ENCODE measurements at regions not wholly inside any gene's neighbourhood (a gene's known extent, or its start where the extent isn't known, plus 50 kb on each side); places are given as distances from the start of the nearest gene placed in this dataset.
"Not testable (repeated sequence)": the region's sequence is repeated elsewhere in the genome, so short reads cannot be mapped to it uniquely, and the experiment has no call there.

DNA sequence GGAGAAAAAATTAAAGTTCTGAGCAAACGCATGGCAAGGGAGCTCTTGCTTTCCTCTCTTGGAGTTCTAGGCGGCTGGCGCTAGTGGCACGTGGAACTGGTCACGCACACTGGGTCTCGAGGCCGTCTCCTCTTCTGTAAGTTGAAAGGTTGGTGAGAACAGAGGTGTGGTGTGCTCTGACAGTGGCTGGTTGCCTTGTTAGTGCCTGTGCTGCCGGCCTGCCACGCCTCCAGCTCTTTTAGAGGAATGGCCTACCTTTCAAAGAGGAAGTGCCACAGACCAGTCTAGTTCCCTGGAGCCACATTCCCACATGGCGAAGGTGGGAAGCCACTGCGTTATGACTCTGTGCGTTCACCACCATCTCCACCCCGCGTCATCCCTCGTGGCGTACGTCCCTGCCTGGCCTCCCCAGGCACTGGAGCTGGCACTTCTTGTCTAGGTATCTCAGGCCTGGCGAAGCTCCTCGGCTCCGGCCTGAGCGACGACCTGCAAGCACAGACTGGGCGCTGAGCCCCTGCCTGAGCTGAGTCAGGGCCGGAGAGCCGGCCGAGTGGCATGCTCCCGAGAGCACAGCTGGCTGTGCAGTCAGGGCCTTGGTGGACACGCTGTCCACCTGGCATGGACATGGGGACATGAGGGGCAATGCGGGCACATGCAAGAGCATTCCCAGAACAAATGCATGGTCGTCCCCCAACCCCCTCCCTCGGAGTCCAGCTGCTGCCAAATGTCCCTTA lies 4453.1 kb upstream of the TPTE start:
- H3K36me3 ChIP-seq (ENCODE audit: insufficient read depth in 1 of 2, low read depth in 1 of 2); H3K9me3 ChIP-seq; intact Hi-C loops (cut with DNase I); H3K4me1 ChIP-seq; H3K27ac ChIP-seq; DNase-seq; H3K4me3 ChIP-seq; H3K27me3 ChIP-seq (ENCODE audit: insufficient read depth in 3 of 3, low read length in 2 of 3): not testable (repeated sequence)
- no CpG with 5 or more reads among the region's 31 CpGs for WGBS, 3 donors
- ATAC-seq, result peak; percentile 58 to 92 (median 75)

DNA sequence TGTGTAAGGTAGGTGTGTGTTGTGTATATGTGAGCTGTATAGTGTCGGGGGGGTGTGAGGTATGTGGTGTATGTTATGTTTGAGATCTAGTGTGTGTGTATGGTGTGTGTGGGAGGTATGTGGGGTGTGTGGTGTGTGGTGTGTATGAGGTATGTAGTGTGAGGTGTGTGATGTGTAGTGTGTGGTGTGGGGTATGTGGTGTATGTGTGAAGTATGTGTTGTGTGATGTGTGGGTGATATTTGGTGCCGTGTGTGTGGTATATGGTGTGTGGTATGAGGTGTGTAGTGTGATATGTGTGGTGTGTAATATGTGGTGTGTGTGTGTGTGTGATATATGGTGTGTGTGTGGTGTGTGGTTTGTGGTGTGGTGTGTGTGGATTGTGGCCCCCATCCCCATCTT lies 4451.2 kb upstream of the TPTE start:
- ATAC-seq, result not testable (repeated sequence)
- 93 to 98% (median 95%) methylated on average over 1 of the region's 2 CpGs for WGBS, 3 donors

DNA sequence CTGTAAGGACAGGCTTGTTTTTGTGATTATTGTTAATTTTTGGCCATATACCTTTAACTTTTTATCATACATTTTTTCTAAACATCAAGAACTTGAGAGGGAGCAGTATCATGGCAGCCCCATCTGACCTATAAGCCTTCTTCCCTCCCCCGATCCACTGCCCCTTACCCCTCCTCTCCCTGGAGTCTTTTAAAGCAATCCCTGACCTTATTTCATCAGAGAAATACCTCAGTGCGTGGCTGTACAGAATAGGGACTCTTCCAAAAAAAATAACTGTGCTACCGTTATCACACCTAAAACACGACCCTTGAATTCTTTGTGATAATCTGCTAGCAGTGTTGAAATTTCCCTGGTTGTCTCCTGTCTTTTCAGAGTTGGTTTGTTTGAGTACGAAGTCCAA lies 4448.7 kb upstream of the TPTE start:
- WGBS, 3 donors, result no CpG with 5 or more reads among the region's 5 CpGs
- DNase-seq; H3K36me3 ChIP-seq (ENCODE audit: insufficient read depth in 1 of 2, low read depth in 1 of 2); H3K4me1 ChIP-seq; intact Hi-C loops (cut with DNase I); H3K4me3 ChIP-seq; H3K9me3 ChIP-seq; H3K27ac ChIP-seq; ATAC-seq; H3K27me3 ChIP-seq (ENCODE audit: insufficient read depth in 3 of 3, low read length in 2 of 3): not testable (repeated sequence)

More for the DNA sequence above, 4451.2 kb upstream of the TPTE start:
- H3K36me3 ChIP-seq (ENCODE audit: insufficient read depth in 1 of 2, low read depth in 1 of 2); H3K4me3 ChIP-seq; H3K9me3 ChIP-seq; H3K4me1 ChIP-seq; H3K27me3 ChIP-seq (ENCODE audit: insufficient read depth in 3 of 3, low read length in 2 of 3); H3K27ac ChIP-seq; intact Hi-C loops (cut with DNase I); DNase-seq: not testable (repeated sequence)

DNA sequence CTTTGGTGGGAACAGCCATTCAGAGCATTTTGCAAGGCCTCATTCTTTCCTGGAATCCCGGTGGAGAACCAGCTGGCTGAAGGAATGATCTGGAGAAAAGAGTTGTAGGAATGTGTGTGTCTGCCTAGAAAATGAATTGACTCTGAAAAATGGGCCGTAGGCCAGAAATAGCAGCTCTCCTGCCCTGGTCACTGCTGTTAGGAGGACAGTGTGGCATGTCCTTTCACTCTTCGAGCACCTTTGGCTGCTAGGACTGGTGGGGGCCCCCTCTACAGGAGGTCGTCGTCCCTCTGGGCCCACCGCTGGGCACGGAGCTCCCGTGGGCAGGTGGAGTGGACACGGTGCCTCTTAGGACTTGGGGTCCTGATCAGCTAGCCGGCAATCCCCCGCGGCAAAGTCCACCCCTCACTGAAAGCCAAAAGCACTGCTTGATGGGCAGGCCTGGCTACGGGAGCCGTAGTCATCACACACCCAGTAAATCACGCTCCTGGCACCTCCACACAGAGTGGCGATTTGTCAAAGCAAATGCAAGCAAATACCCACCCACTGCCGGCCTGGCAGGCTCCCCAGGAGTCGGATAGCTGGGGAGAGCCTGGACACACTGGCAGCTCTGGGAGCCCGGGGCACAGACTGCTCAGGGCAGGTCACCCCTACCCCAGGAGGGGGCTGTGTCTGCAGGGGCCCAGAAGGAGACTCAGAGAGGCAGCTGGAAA lies 4447.2 kb upstream of the TPTE start:
- H3K27me3 ChIP-seq (ENCODE audit: insufficient read depth in 3 of 3, low read length in 2 of 3); H3K4me3 ChIP-seq; H3K27ac ChIP-seq; DNase-seq; H3K4me1 ChIP-seq; H3K9me3 ChIP-seq; H3K36me3 ChIP-seq (ENCODE audit: insufficient read depth in 1 of 2, low read depth in 1 of 2); intact Hi-C loops (cut with DNase I): not testable (repeated sequence)
- peak; percentile 63 to 88 (median 84) for ATAC-seq
- WGBS, 3 donors, result no CpG with 5 or more reads among the region's 19 CpGs

DNA sequence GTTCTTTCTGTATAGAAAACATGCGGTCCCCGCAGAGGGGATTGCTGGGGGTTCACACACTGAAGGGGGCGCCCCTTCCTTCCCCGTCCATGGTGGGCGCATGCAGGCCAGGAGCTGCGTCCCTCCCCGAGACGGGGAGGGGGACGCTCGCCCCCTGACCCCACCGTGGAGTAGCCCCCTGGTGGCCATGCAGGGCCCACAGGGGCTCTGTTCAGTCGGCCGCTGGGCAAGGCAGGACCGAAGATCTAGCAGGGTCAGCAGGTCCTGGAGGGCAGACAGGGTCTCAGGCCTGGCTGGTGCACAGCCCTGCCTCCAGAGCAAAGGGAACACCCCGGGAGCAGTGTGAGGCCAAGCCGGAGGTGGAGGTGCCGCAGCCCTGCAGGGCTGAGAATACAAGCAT lies 4446.4 kb upstream of the TPTE start:
- DNase-seq; intact Hi-C loops (cut with DNase I); H3K4me1 ChIP-seq; H3K27me3 ChIP-seq (ENCODE audit: insufficient read depth in 3 of 3, low read length in 2 of 3); H3K36me3 ChIP-seq (ENCODE audit: insufficient read depth in 1 of 2, low read depth in 1 of 2); H3K4me3 ChIP-seq; H3K9me3 ChIP-seq; H3K27ac ChIP-seq: not testable (repeated sequence)
- WGBS, 3 donors, result no CpG with 5 or more reads among the region's 17 CpGs
- ATAC-seq, result peak in 2 of 4 donors; percentile 57 to 64

DNA sequence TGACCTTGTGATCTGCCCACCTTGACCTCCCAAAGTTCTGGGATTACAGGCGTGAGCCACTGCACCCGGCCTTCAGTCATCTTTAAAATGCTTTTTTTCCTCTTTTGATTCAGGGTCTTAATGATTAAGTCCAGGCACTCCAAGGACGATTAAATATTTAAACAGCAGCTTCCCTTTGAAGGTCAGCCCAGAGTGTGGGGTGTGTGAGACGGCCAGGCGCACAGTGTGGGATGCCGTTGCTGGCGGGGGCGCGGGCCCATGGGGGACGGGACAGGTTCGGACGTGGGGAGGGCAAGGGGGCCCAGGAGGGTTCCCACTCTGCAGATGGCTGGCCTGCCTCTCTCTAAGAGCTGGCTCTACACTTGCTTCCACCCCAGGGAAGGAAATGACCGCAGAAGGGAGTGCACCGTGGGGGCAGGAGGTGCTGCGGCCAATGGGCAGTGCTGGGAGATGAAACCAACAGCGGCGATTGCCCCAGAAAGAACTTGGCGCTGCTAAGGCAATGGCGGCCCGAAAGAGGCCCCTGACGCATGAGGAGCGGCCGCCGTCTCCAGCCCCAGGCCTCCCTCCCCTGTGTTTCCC lies 4445.7 kb upstream of the TPTE start:
- H3K4me3 ChIP-seq; H3K27ac ChIP-seq; DNase-seq; H3K4me1 ChIP-seq; intact Hi-C loops (cut with DNase I); ATAC-seq; H3K27me3 ChIP-seq (ENCODE audit: insufficient read depth in 3 of 3, low read length in 2 of 3); H3K36me3 ChIP-seq (ENCODE audit: insufficient read depth in 1 of 2, low read depth in 1 of 2); H3K9me3 ChIP-seq: not testable (repeated sequence)
- no CpG with 5 or more reads among the region's 24 CpGs for WGBS, 3 donors

DNA sequence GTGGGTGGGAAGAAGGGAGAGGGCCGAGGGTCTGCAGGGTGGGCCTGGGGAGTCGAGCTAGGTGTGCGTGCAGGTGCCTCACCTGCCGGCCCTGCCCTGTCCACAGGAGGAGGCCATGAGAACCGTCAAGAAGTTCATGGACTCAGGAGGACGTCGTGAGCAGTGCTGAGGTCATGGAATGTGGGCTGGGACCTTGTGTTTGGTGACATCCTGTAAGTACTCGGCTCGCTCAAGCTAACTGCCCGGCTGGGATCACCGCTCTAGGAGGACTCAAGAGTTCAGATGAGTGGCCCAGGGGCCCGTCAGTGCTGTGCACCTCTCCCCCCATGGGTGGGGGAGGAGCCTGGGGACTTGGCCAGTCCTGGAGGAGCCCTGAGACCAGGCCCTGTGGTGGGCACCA lies 4444.0 kb upstream of the TPTE start:
- H3K9me3 ChIP-seq; H3K36me3 ChIP-seq (ENCODE audit: insufficient read depth in 1 of 2, low read depth in 1 of 2); H3K4me1 ChIP-seq; H3K27ac ChIP-seq; ATAC-seq; intact Hi-C loops (cut with DNase I); H3K27me3 ChIP-seq (ENCODE audit: insufficient read depth in 3 of 3, low read length in 2 of 3); H3K4me3 ChIP-seq; DNase-seq: not testable (repeated sequence)
- no CpG with 5 or more reads among the region's 12 CpGs for WGBS, 3 donors

DNA sequence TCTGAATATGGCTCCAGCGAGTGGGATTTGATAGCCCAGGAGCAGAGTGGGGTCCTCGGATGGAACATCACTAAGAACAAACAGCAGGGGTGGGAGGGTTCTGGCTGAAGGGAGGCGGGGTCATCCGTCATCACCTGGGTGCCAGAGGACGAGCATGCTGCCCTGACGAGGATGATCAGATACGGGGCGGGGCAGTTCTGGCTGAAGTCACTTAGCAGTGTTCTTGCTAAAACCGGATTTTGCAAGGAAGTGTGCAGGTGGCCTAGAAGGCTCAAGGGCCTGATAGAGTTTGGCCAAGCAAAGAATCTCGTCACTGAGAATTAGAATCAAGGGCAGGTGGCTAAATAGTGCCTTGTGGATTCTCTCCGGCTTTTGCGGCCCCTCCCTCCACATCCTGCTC lies 4442.5 kb upstream of the TPTE start:
- ATAC-seq; H3K36me3 ChIP-seq (ENCODE audit: insufficient read depth in 1 of 2, low read depth in 1 of 2); H3K9me3 ChIP-seq; intact Hi-C loops (cut with DNase I); H3K27ac ChIP-seq; H3K4me3 ChIP-seq; H3K4me1 ChIP-seq; H3K27me3 ChIP-seq (ENCODE audit: insufficient read depth in 3 of 3, low read length in 2 of 3): not testable (repeated sequence)
- DNase-seq, result peak in 1 of 2 donors; percentile 37
- WGBS, 3 donors, result 88% methylated on average over 6 of the region's 12 CpGs; no CpG with 5 or more reads in 2 of the 3 donors

DNA sequence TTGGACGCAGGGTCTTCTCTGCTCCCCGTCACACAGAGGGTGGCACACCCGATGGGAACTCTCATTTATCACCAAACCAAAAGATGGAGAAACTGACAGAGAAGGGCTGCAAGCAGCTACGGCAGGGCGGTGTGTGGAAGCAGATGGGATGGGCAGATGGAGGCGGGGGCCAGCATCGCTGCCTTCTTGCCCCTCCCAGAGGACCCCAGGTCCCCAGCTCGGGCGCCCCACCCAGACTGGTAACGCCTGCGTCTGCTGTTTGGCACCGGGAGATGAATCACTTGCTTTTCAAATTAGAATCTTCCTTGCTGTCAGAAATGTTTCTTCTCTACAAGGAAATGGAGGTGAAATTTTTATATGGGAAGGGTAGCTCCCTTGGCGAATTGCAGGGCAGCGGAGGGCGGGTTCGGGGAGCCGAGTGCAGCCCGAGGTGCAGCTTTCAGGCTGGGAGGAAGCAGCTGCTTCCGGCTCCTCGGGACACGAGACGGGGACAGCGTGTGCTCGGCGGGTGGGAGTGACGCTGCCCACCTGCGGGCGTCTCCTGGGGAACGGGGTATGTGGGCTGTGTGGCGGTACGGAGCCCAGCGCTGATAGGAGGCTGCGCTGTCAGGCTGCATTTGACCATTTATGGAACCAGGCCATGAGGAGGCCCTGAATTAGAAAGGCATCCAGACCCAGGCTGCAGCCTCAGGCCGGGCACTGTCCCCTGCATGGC lies 4440.3 kb upstream of the TPTE start:
- H3K9me3 ChIP-seq; H3K27me3 ChIP-seq (ENCODE audit: insufficient read depth in 3 of 3, low read length in 2 of 3); H3K27ac ChIP-seq; intact Hi-C loops (cut with DNase I); H3K4me3 ChIP-seq; H3K4me1 ChIP-seq; H3K36me3 ChIP-seq (ENCODE audit: insufficient read depth in 1 of 2, low read depth in 1 of 2); DNase-seq: not testable (repeated sequence)
- ATAC-seq, result peak; percentile 39 to 79 (median 72)
- WGBS, 3 donors, result no CpG with 5 or more reads among the region's 34 CpGs

DNA sequence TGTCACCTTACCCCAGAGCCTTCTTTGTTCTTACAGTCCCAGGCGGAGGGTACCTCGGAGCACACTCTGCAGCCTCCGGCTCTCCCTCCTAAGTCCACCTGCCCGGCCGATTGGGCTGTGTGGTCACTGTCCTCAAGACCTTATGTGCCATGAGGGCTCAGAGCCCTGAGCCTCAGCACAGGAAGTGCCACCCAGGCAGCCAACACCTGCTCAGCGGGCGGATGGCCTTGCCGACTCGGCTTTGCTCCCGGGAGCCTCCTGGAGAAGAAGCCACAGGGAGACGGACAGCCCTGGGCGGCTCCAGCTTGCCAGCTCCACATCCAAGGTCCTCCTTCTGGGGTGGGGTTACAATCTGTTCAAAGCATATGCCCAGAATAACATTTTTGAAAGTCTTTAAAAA lies 4439.2 kb upstream of the TPTE start:
- intact Hi-C loops (cut with DNase I); H3K4me1 ChIP-seq; H3K27ac ChIP-seq; H3K36me3 ChIP-seq (ENCODE audit: insufficient read depth in 1 of 2, low read depth in 1 of 2); H3K4me3 ChIP-seq; H3K27me3 ChIP-seq (ENCODE audit: insufficient read depth in 3 of 3, low read length in 2 of 3); H3K9me3 ChIP-seq; DNase-seq: not testable (repeated sequence)
- no CpG with 5 or more reads among the region's 12 CpGs for WGBS, 3 donors
- ATAC-seq, result peak; percentile 20 to 79 (median 60)

DNA sequence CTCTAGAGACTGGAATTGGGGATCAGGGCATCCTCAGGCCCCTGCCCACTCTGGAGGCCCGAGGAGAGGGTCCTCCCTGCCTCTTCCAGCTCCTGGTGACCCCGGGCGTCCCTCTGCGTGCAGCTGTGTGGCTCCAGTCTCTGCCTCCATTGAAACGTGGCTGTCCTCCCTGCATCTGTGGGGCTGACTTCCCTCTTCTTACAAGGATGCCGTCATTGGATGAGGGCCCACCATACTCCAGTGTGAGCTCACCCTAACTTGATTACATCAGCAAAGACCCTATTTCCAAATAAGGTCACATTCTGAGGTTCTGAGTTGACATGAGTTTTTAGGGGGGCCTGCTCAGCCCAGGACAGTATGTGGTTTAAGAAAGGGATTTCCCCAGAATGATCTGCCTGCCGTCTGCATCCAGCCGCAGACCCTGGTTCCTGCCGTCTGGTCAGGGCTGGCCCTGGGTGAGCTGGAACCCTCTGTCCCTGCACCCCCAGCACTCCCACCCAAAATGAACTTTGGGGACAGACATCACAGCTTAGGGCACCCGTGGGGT lies 4437.7 kb upstream of the TPTE start:
- H3K4me3 ChIP-seq; ATAC-seq; DNase-seq; H3K27me3 ChIP-seq (ENCODE audit: insufficient read depth in 3 of 3, low read length in 2 of 3); intact Hi-C loops (cut with DNase I); H3K27ac ChIP-seq; H3K4me1 ChIP-seq; H3K36me3 ChIP-seq (ENCODE audit: insufficient read depth in 1 of 2, low read depth in 1 of 2); H3K9me3 ChIP-seq: not testable (repeated sequence)
- no CpG with 5 or more reads among the region's 10 CpGs for WGBS, 3 donors

Data from psoas muscle (tissue), 7 donors.